HFFc6 (cell line): ENCODE measurements at regions not wholly inside any gene's neighbourhood (a gene's known extent, or its start where the extent isn't known, plus 50 kb on each side); places are given as distances from the start of the nearest gene placed in this dataset.

Source experiments
- DNase-seq: peaks from one replicate; pipeline ENCODE4 v3.0.0-alpha.2; 2018
- H3K27ac Mint-ChIP-seq: 2 replicates; pipeline ENCODE4 v1.8.0; 2020; ENCODE audit warnings: mild to moderate bottlenecking, mixed read lengths
- H3K27me3 Mint-ChIP-seq: 2 replicates; pipeline ENCODE4 v1.8.0; 2021; ENCODE audit warnings: mild to moderate bottlenecking, moderate library complexity, mixed read lengths; ENCODE audit not compliant: insufficient read depth
- H3K36me3 Mint-ChIP-seq: 2 replicates; pipeline ENCODE4 v1.8.0; 2021; ENCODE audit warnings: low read depth, mixed read lengths
- H3K4me1 Mint-ChIP-seq: 2 replicates; pipeline ENCODE4 v1.8.0; 2020; ENCODE audit warnings: low read depth, mixed read lengths
- H3K4me3 Mint-ChIP-seq: 2 replicates; pipeline ENCODE4 v1.8.0; 2020; ENCODE audit warnings: mild to moderate bottlenecking, moderate library complexity, mixed read lengths
- H3K9me3 Mint-ChIP-seq: 2 replicates; pipeline ENCODE4 v1.8.0; 2020; ENCODE audit warnings: mild to moderate bottlenecking, mixed read lengths
- TF ChIP-seq, protein P1 (sequence below): fragments of 200-600 bp; sonication (generic); IDR thresholded peaks from 2 replicates; pipeline ENCODE4 v1.5.0; 2021; ENCODE audit warnings: antibody characterized with exemption, mild to moderate bottlenecking

DNA sequence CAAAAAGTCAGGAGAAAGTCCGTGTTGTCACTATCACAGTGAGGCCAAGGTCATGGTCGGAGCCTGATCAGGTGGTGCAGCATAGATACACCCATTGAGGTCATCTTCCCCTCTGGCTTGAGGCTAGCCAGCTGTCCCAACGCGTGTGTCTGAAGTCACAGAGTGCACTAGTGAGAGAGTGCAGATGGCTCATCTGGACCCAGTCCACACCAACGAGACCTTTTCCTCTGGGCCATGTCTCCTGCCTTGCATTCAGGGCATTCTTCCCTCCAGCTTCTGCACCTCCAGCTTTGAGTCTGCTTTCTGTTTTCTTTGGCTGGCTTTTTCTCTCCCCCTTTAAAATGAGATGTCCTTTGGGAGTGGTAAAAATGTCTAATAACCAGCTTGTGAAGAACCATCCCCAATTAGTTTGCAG lies 146.9 kb downstream of the TDRD15 start:
- DNase-seq, result no peak
- Mint-ChIP-seq H3K36me3 (peaks cover 4% of the 10 kb centered on the region; the same call in 1 of the 2 replicates), H3K27ac (no peak overlapping the region), H3K4me3 (no peak overlapping the region), H3K9me3 (peaks cover 89% of the 10 kb centered on the region), H3K4me1 (no peaks in the 10 kb centered on the region), H3K27me3 (peaks cover 1% of the 10 kb centered on the region; the same call in 1 of the 2 replicates)
- TF ChIP-seq, protein P1, sequence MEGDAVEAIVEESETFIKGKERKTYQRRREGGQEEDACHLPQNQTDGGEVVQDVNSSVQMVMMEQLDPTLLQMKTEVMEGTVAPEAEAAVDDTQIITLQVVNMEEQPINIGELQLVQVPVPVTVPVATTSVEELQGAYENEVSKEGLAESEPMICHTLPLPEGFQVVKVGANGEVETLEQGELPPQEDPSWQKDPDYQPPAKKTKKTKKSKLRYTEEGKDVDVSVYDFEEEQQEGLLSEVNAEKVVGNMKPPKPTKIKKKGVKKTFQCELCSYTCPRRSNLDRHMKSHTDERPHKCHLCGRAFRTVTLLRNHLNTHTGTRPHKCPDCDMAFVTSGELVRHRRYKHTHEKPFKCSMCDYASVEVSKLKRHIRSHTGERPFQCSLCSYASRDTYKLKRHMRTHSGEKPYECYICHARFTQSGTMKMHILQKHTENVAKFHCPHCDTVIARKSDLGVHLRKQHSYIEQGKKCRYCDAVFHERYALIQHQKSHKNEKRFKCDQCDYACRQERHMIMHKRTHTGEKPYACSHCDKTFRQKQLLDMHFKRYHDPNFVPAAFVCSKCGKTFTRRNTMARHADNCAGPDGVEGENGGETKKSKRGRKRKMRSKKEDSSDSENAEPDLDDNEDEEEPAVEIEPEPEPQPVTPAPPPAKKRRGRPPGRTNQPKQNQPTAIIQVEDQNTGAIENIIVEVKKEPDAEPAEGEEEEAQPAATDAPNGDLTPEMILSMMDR, result no peak

DNA sequence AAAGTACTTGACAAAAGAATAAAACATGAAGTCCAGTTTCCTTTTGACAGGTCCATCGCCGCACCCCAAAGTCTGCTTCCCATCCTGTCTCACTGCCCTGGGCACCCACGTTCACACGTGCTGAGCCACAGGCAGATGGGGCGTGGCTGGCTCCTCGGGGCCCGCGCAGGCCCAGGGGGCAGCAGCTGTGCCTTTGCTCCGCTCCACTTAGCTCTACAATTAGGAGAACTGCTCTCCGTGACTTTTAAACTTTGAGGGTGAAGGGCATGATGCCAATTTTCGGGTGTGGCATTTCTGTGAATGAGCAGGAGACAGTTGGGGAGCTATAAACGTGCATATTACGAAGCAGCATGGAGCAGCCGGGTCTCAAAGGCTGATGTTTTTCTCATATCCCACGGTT lies 152.4 kb downstream of the TDRD15 start:
- Mint-ChIP-seq H3K9me3 (peaks cover 71% of the 10 kb centered on the region), H3K4me3 (no peak overlapping the region), H3K36me3 (0 out of 2 replicates have a peak, but pooled peaks cover 4% of the 10 kb centered on the region), H3K27me3 (peaks cover 1% of the 10 kb centered on the region; the same call in 1 of the 2 replicates), H3K4me1 (no peaks in the 10 kb centered on the region), H3K27ac (no peak overlapping the region)
- TF ChIP-seq, protein P1, result no peak
- no peak for DNase-seq

DNA sequence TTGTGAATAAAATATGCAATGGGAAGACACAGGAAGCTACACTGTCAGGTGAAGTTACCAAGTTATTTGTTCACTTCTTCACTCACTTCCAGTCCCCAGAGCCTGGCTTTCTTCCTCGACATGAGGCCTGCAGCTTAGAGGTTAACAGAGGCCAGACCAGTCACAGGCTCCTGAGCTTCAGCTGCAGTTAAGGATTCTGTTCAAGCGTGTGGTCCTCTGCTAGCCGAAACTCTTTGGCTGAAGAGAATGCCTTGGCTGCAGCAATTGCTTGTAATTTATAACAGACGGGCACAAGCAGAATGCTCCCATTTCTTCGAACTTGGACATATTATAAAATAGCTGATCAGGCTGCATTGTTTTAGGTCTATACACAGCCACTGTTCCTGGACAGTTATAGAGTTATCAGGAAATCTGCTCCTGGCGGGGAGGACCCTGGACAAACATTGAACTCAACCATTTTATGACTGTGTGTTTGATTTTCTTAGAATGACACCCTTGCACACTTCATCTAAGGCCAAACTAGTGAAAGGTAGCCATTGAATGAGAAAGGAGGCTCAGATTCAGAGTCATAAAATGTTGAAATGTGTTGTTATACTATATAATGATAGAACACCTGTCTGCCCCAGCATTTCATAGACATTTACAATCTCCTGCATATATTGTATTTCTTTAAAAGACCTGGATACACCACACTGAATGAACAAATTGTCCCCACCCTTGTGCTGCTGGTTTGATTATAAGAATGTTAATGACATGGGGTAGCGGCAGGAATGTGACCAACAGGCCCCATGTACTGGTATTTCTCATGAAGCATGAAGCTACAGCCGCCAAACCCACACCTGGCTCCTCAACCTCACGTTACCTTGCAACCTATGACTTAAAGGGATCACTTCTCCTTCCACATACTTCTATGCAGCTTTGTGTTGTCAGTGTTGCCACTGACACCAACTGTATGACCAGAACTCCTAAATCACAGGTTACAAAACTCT lies 153.6 kb downstream of the TDRD15 start:
- TF ChIP-seq, protein P1, result no peak
- peaks cover 63% of the 10 kb centered on the region for H3K9me3 Mint-ChIP-seq
- H3K27me3 Mint-ChIP-seq, result no peaks in the 10 kb centered on the region
- H3K4me3 Mint-ChIP-seq, result no peak overlapping the region
- no peak overlapping the region for H3K27ac Mint-ChIP-seq
- H3K4me1 Mint-ChIP-seq, result no peaks in the 10 kb centered on the region
- DNase-seq, result no peak
- 0 out of 2 replicates have a peak, but pooled peaks cover under 1% of the 10 kb centered on the region for H3K36me3 Mint-ChIP-seq

DNA sequence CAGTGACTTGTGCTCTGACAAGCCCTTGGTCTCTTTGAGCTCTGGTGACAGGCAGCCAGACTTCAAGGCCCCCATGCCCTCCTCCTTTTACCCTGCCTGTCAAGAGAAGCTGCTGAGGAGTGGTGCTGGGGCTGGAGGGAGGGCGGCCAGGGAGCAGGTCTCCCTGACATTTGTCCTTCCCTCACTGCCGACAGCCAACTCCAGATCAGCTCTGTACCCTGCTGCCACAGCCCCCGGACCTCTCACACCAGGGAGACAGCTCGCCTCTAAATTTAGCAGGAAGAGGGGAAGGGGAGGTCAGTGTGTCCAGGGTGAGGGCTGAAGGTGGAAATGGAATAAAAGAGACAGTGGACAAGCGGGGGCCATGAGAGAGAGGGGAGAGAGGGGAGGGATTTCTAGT lies 155.8 kb downstream of the TDRD15 start:
- peaks cover 42% of the 10 kb centered on the region for H3K9me3 Mint-ChIP-seq
- H3K4me1 Mint-ChIP-seq, result no peaks in the 10 kb centered on the region
- H3K27me3 Mint-ChIP-seq, result no peaks in the 10 kb centered on the region; the same call in 1 of the 2 replicates
- H3K36me3 Mint-ChIP-seq, result no peaks in the 10 kb centered on the region
- no peak for DNase-seq
- TF ChIP-seq, protein P1, result no peak
- no peak overlapping the region for H3K27ac Mint-ChIP-seq
- no peak overlapping the region for H3K4me3 Mint-ChIP-seq

DNA sequence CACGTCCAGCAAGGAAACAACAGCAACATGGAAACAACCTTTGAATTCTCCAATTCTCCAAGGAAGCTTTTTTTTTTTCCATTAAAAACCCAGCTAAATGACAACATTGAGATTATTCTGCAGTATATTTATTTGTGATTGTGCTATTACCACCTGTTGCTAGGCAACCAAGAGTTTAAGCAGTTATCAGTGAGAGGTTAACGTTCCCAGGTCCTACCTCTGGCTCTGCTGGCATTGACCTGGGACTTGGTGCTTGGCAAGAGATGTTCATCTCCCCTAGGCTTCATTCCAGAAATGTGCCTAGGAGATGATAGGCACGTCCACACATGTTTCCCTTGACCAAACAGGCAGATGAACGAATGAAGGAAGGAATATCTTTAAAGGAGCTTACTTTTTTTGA lies 157.0 kb downstream of the TDRD15 start:
- Mint-ChIP-seq H3K9me3 (peaks cover 37% of the 10 kb centered on the region), H3K27me3 (no peaks in the 10 kb centered on the region; the same call in 1 of the 2 replicates), H3K36me3 (no peaks in the 10 kb centered on the region), H3K4me1 (no peaks in the 10 kb centered on the region), H3K4me3 (no peak overlapping the region), H3K27ac (no peak overlapping the region)
- TF ChIP-seq, protein P1, result no peak
- no peak for DNase-seq
